Transverse colon (tissue), 4 donors: ENCODE measurements at regions not wholly inside any gene's neighbourhood (a gene's known extent, or its start where the extent isn't known, plus 50 kb on each side); places are given as distances from the start of the nearest gene placed in this dataset.

Source experiments
- DNase-seq: peaks from one replicate; pipeline ENCODE4 v3.0.0-alpha.2; 2019
- H3K27ac ChIP-seq, 4 donors: fragments of 200-600 bp; sonication (generic); 2 replicates each; pipeline ENCODE4 v1.5.1; 2016 to 2018; ENCODE audit warnings: inconsistent platforms in 4 of 4
- H3K27me3 ChIP-seq: fragments of 200-600 bp; sonication (generic); 2 replicates; pipeline ENCODE4 v1.5.1; 2017; ENCODE audit warnings: inconsistent platforms
- H3K36me3 ChIP-seq, 4 donors: fragments of 200-600 bp; sonication (generic); 2 replicates each; pipeline ENCODE4 v1.5.1; 2017 to 2019; ENCODE audit warnings: inconsistent platforms in 4 of 4
- H3K4me1 ChIP-seq, 4 donors: fragments of 200-600 bp; sonication (generic); 2 replicates each; pipeline ENCODE4 v1.5.1; 2017 to 2020; ENCODE audit warnings: inconsistent platforms in 4 of 4
- H3K4me3 ChIP-seq, 4 donors: fragments of 200-600 bp; sonication (generic); 1 replicate in 1 of 4; 2 replicates in 3 of 4; pipeline versions ENCODE4 v1.5.1 to v1.6.1; 2017 to 2019; ENCODE audit warnings: inconsistent platforms in 4 of 4
- H3K9me3 ChIP-seq, 2 donors: fragments of 200-600 bp; sonication (generic); 2 replicates each; pipeline ENCODE4 v1.5.1; 2017 to 2019; ENCODE audit warnings: inconsistent platforms in 2 of 2
- EP300 ChIP-seq: sonication (generic); formaldehyde crosslinking; IDR thresholded peaks from one replicate; pipeline ENCODE4 v1.6.1; 2017; ENCODE audit warnings: antibody characterized with exemption, low read depth
- POLR2A ChIP-seq: fragments of 450-650 bp; IDR thresholded peaks from one replicate; pipeline ENCODE4 v1.6.1; 2016; ENCODE audit warnings: antibody characterized with exemption, mild to moderate bottlenecking, moderate library complexity
- POLR2AphosphoS5 ChIP-seq, 3 donors: sonication (generic); formaldehyde crosslinking; IDR thresholded peaks; one replicate each; pipeline ENCODE4 v1.6.1; 2016; ENCODE audit warnings: antibody characterized with exemption in 3 of 3
- WGBS, 2 donors: methylation state at CpG; one replicate each; pipeline ENCODE4 v1.1.5; 2018; ENCODE audit warnings: low coverage in 1 of 2; 5-methylcytosine and 5-hydroxymethylcytosine counted together
- in situ Hi-C, 4 donors: fragments of 200-750 bp; cut with MboI; loops; one replicate each; pipeline versions ENCODE4 v1.15.0 to v1.15.1; 2017; ENCODE audit warnings: low sequenced_read_pairs in 3 of 4, low pct_ligation_motif_present in 1 of 4, low pct_unique_long_range_greater_than_20kb in 1 of 4
- intact Hi-C: fragments of 100-400 bp; cut with DNase I; formaldehyde crosslinking; loops from one replicate; pipeline ENCODE4 v1.15.1; 2023; ENCODE audit warnings: low total_unique reads
- TF ChIP-seq, protein P1 (sequence below), 5 experiments: fragments of 200-600 bp in 3 of 5; fragments of 450-650 bp in 2 of 5; sonication (generic) in 3 of 5; IDR thresholded peaks; 1 replicate in 2 of 5; 2 replicates in 3 of 5; pipeline ENCODE4 v1.5.1; 2016 to 2017; ENCODE audit warnings: antibody characterized with exemption in 5 of 5, inconsistent platforms in 3 of 5, mild to moderate bottlenecking in 2 of 5, moderate library complexity in 1 of 5

DNA sequence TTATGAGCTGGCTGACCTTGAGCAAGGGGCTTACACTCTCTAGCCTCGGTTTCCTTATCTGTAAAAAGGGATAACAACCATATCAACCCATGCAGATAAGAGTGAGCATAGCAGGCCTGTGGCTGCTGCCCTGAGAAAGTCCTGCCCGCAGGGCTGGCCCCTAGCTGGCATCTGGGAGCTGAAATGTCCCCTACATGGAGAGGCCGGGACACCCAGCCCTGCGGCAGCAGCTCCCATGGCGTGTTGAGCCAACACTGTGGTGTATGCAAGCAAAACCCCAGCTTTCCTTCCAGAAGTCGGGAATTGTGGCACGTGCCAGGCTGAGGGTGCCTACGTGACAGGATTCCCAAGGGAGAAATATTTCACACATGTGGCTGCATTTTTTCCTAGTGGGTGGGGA is 358.9 kb downstream of the CTTN start:
- intact Hi-C loops: loop anchor here (5.0 kb wide), 1 partner anchor 290 kb away; no protein-coding TSS in a partner anchor
- in situ Hi-C loops: loop anchor here in 2 of 4 donors (10.0 kb wide), 1 partner anchor 292 kb away; no protein-coding TSS in a partner anchor

GRCh38 chr11:70758206-70758605 is 359.9 kb downstream of the CTTN start:
- intact Hi-C loops: loop anchor here (5.0 kb wide), 1 partner anchor 291 kb away; no protein-coding TSS in a partner anchor
- TF ChIP-seq POLR2A: no peak
- no peak for TF ChIP-seq POLR2AphosphoS5 (IDR thresholded peaks at IDR 0.05)
- TF ChIP-seq EP300: no peak
- TF ChIP-seq, protein P1, sequence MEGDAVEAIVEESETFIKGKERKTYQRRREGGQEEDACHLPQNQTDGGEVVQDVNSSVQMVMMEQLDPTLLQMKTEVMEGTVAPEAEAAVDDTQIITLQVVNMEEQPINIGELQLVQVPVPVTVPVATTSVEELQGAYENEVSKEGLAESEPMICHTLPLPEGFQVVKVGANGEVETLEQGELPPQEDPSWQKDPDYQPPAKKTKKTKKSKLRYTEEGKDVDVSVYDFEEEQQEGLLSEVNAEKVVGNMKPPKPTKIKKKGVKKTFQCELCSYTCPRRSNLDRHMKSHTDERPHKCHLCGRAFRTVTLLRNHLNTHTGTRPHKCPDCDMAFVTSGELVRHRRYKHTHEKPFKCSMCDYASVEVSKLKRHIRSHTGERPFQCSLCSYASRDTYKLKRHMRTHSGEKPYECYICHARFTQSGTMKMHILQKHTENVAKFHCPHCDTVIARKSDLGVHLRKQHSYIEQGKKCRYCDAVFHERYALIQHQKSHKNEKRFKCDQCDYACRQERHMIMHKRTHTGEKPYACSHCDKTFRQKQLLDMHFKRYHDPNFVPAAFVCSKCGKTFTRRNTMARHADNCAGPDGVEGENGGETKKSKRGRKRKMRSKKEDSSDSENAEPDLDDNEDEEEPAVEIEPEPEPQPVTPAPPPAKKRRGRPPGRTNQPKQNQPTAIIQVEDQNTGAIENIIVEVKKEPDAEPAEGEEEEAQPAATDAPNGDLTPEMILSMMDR (IDR thresholded peaks at IDR 0.05): no peak
- in situ Hi-C loops: loop anchor here in 2 of 4 donors (10.0 kb wide), 1 partner anchor 293 kb away; no protein-coding TSS in a partner anchor
- Histone ChIP-seq H3K36me3 (no peaks in the 10 kb centered on the region), H3K27me3 (no peaks in the 10 kb centered on the region), H3K9me3 (no peaks in the 10 kb centered on the region), H3K4me3 (no peak overlapping the region), H3K4me1 (no peaks in the 10 kb centered on the region), H3K27ac (no peak overlapping the region)
- DNase-seq: no peak
- 90% methylated on average over 20 of the region's 20 CpGs; no CpG with 5 or more reads in 1 of the 2 donors for WGBS, 2 donors

More for the DNA sequence above, 358.9 kb downstream of the CTTN start:
- TF ChIP-seq POLR2AphosphoS5 (IDR thresholded peaks at IDR 0.05) (no peak), EP300 (no peak), POLR2A (no peak)
- TF ChIP-seq, protein P1 (IDR thresholded peaks at IDR 0.05): no peak
- H3K4me1 ChIP-seq: no peaks in the 10 kb centered on the region
- DNase-seq: no peak
- H3K27ac ChIP-seq: no peak overlapping the region
- H3K27me3 ChIP-seq: no peaks in the 10 kb centered on the region
- no peak overlapping the region for H3K4me3 ChIP-seq
- H3K36me3 ChIP-seq: no peaks in the 10 kb centered on the region
- peaks cover 0 to under 1% of the 10 kb centered on the region in 2 donors for H3K9me3 ChIP-seq
- 33 to 93% methylated on average over 1 to 7 of the region's 8 CpGs for WGBS, 2 donors

DNA sequence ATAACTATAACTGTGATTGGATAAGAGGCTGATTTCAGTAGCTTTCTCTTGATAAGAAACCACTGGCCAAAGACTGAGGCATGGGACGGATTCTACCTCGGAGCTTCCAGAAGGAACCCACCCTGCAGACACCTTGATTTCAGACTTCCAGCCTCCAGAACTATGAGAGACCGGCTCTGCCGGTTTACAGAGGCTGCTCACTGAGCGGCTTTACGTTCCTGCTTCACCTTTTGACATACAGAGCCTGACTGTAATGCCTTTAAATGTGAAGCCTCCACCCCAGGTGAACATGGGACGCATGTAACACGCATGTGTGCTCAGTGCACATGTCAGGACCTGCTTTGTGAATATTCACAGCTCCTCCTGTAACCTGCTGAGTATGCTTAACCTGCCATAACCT is 361.5 kb downstream of the CTTN start:
- no peak for DNase-seq
- Histone ChIP-seq H3K4me1 (no peaks in the 10 kb centered on the region), H3K9me3 (no peaks in the 10 kb centered on the region), H3K27ac (no peak overlapping the region), H3K36me3 (no peaks in the 10 kb centered on the region), H3K27me3 (no peaks in the 10 kb centered on the region), H3K4me3 (no peak overlapping the region)
- intact Hi-C loops (loop anchor here (5.0 kb wide), 1 partner anchor 293 kb away; no protein-coding TSS in a partner anchor), in situ Hi-C loops (loop anchor here in 2 of 4 donors (10.0 kb wide), 1 partner anchor 295 kb away; no protein-coding TSS in a partner anchor)
- WGBS, 2 donors: 90% methylated on average over 8 of the region's 8 CpGs; no CpG with 5 or more reads in 1 of the 2 donors
- TF ChIP-seq POLR2A (no peak), EP300 (no peak), POLR2AphosphoS5 (IDR thresholded peaks at IDR 0.05) (no peak)
- TF ChIP-seq, protein P1 (IDR thresholded peaks at IDR 0.05): no peak

GRCh38 chr11:70760416-70761020 is 362.2 kb downstream of the CTTN start:
- no peak overlapping the region for H3K4me3 ChIP-seq
- no peaks in the 10 kb centered on the region for H3K36me3 ChIP-seq
- DNase-seq: no peak
- in situ Hi-C loops (no loop called here), intact Hi-C loops (no loop called here)
- no peaks in the 10 kb centered on the region for H3K9me3 ChIP-seq
- H3K4me1 ChIP-seq: no peaks in the 10 kb centered on the region
- H3K27me3 ChIP-seq: no peaks in the 10 kb centered on the region
- no peak overlapping the region for H3K27ac ChIP-seq
- no peak for TF ChIP-seq POLR2A
- no peak for TF ChIP-seq POLR2AphosphoS5 (IDR thresholded peaks at IDR 0.05)
- TF ChIP-seq, protein P1 (IDR thresholded peaks at IDR 0.05): no peak
- no peak for TF ChIP-seq EP300
- 78 to 84% methylated on average over 5 to 9 of the region's 9 CpGs for WGBS, 2 donors
